Osteoblast (primary cell): ENCODE measurements at regions not wholly inside any gene's neighbourhood (a gene's known extent, or its start where the extent isn't known, plus 50 kb on each side); places are given as distances from the start of the nearest gene placed in this dataset.

Experiments
- DNase-seq: peaks from one replicate; pipeline ENCODE4 v3.0.0; 2011; ENCODE audit warnings: low spot score, mixed read lengths; ENCODE audit not compliant: insufficient read length; ENCODE audit errors: missing footprints
- H2AFZ ChIP-seq: 2 replicates; pipeline ENCODE4 v1.6.0; 2011; ENCODE audit warnings: mild to moderate bottlenecking, low read length
- H3K27ac ChIP-seq: 2 replicates; pipeline ENCODE4 v1.5.1; 2011; ENCODE audit warnings: mild to moderate bottlenecking, low read depth, low read length, moderate library complexity
- H3K27me3 ChIP-seq: 2 replicates; pipeline ENCODE4 v1.6.0; 2012; ENCODE audit warnings: mild to moderate bottlenecking, control low read depth, inconsistent platforms, low read length, moderate library complexity; ENCODE audit not compliant: insufficient read depth
- H3K36me3 ChIP-seq: 2 replicates; pipeline ENCODE4 v1.5.1; 2011; ENCODE audit warnings: mild to moderate bottlenecking, low read length, control low read depth, moderate library complexity; ENCODE audit not compliant: insufficient read depth
- H3K4me1 ChIP-seq: 2 replicates; pipeline ENCODE4 v1.5.1; 2011; ENCODE audit warnings: mild to moderate bottlenecking, low read length, control low read depth, moderate library complexity; ENCODE audit not compliant: insufficient read depth
- H3K4me2 ChIP-seq: 2 replicates; pipeline ENCODE4 v1.6.0; 2011; ENCODE audit warnings: mild to moderate bottlenecking, low read length; ENCODE audit not compliant: insufficient read depth
- H3K4me3 ChIP-seq: fragments of 200-600 bp; sonication (generic); 3 replicates; pipeline ENCODE4 v1.5.1; 2012; ENCODE audit warnings: mild to moderate bottlenecking, low read length, inconsistent platforms; ENCODE audit not compliant: insufficient read depth
- H3K79me2 ChIP-seq: 2 replicates; pipeline ENCODE4 v1.6.0; 2012; ENCODE audit warnings: mild to moderate bottlenecking, low read length, control low read depth, inconsistent platforms; ENCODE audit not compliant: insufficient read depth
- H3K9me3 ChIP-seq: 2 replicates; pipeline ENCODE4 v1.5.1; 2011; ENCODE audit warnings: low read depth, low read length, control low read depth
- H4K20me1 ChIP-seq: 2 replicates; pipeline ENCODE4 v1.6.0; 2012; ENCODE audit warnings: mild to moderate bottlenecking, low read length, control low read depth; ENCODE audit not compliant: insufficient read depth
- CTCF ChIP-seq: IDR thresholded peaks from 2 replicates; pipeline ENCODE4 v1.5.1; 2011; ENCODE audit warnings: mild to moderate bottlenecking, low read depth, low read length, moderate library complexity; ENCODE audit errors: extremely low read depth

GRCh38 chr15:95758851-95759250 lies 571.6 kb upstream of the NR2F2 start:
- H3K9me3 ChIP-seq: no peaks in the 10 kb centered on the region
- no peak overlapping the region for H3K4me2 ChIP-seq
- H4K20me1 ChIP-seq: no peaks in the 10 kb centered on the region
- H3K79me2 ChIP-seq: no peaks in the 10 kb centered on the region
- DNase-seq: no peak
- no peaks in the 10 kb centered on the region for H3K4me1 ChIP-seq
- H3K27ac ChIP-seq: no peak overlapping the region
- H3K27me3 ChIP-seq: no peaks in the 10 kb centered on the region
- TF ChIP-seq CTCF: no peak
- H2AFZ ChIP-seq: no peak overlapping the region
- no peaks in the 10 kb centered on the region for H3K36me3 ChIP-seq
- H3K4me3 ChIP-seq: no peak overlapping the region

- TF ChIP-seq CTCF: no peak
- no peaks in the 10 kb centered on the region for H4K20me1 ChIP-seq
- no peaks in the 10 kb centered on the region for H3K27me3 ChIP-seq
- no peaks in the 10 kb centered on the region for H3K9me3 ChIP-seq
- H2AFZ ChIP-seq: no peak overlapping the region
- no peak overlapping the region for H3K4me3 ChIP-seq
- H3K79me2 ChIP-seq: no peaks in the 10 kb centered on the region
- no peak overlapping the region for H3K27ac ChIP-seq
- no peaks in the 10 kb centered on the region for H3K36me3 ChIP-seq
- H3K4me2 ChIP-seq: no peak overlapping the region
- H3K4me1 ChIP-seq: no peaks in the 10 kb centered on the region
- no peak for DNase-seq
Measured at GRCh38 chr15:95760508-95760907, 570.0 kb upstream of the NR2F2 start.

- Histone ChIP-seq H3K4me3 (no peak overlapping the region), H3K4me2 (no peak overlapping the region), H3K36me3 (no peaks in the 10 kb centered on the region), H4K20me1 (no peaks in the 10 kb centered on the region), H3K4me1 (no peaks in the 10 kb centered on the region), H2AFZ (no peak overlapping the region), H3K79me2 (no peaks in the 10 kb centered on the region), H3K27ac (no peak overlapping the region), H3K9me3 (no peaks in the 10 kb centered on the region), H3K27me3 (no peaks in the 10 kb centered on the region)
- no peak for DNase-seq
- TF ChIP-seq CTCF: no peak
Measured at GRCh38 chr15:95761501-95762165, 568.9 kb upstream of the NR2F2 start.

- no peak for TF ChIP-seq CTCF
- no peaks in the 10 kb centered on the region for H3K79me2 ChIP-seq
- no peaks in the 10 kb centered on the region for H4K20me1 ChIP-seq
- H3K4me2 ChIP-seq: no peak overlapping the region
- H3K4me3 ChIP-seq: no peak overlapping the region
- no peaks in the 10 kb centered on the region for H3K9me3 ChIP-seq
- no peak for DNase-seq
- H3K27me3 ChIP-seq: no peaks in the 10 kb centered on the region
- H3K27ac ChIP-seq: no peak overlapping the region
- no peaks in the 10 kb centered on the region for H3K36me3 ChIP-seq
- no peaks in the 10 kb centered on the region for H3K4me1 ChIP-seq
- no peak overlapping the region for H2AFZ ChIP-seq
Measured at GRCh38 chr15:95763426-95763825, 567.1 kb upstream of the NR2F2 start.
